SH-SY5Y (cell line): ENCODE measurements at regions not wholly inside any gene's neighbourhood (a gene's known extent, or its start where the extent isn't known, plus 50 kb on each side); places are given as distances from the start of the nearest gene placed in this dataset.

Source experiments
- GATA2 ChIP-seq: IDR thresholded peaks from 2 replicates; pipeline ENCODE4 v1.6.1; 2011; ENCODE audit warnings: mild to moderate bottlenecking, low read depth, low read length
- GATA3 ChIP-seq: IDR thresholded peaks from 2 replicates; pipeline ENCODE4 v1.6.1; 2011; ENCODE audit warnings: low read depth, mild to moderate bottlenecking, low read length, moderate library complexity

DNA sequence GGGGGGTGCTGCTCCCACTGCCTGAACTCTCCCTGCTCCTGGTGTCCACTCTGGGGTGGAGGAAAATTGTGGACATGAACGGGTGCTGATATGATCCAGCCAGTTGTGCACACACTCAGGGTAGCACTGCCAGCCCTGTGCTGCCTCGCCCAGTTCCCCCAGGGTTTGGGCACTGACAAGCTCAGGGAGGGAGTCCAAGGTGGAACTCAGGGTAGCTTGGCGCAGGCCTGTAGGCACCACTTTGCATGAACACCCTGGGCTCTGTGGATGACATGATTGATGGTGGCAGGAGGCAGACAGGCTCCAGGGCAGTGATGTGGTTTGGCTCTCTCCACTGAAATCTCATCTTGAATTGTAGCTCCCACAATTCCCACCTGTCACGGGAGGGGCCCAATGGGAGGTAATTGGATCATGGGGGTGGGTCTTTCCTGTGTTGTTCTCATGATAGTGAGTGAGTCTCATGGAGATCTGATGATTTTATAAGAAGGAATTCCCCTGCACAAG is 572.0 kb upstream of the PABPC4L start:
- no peak for TF ChIP-seq GATA3
- TF ChIP-seq GATA2 = no peak
